Neuronal stem cell (in vitro differentiated cells): ENCODE measurements at regions not wholly inside any gene's neighbourhood (a gene's known extent, or its start where the extent isn't known, plus 50 kb on each side); places are given as distances from the start of the nearest gene placed in this dataset.

ENCODE experiments used
- DNase-seq: peaks from one replicate; pipeline ENCODE4 v3.0.0-alpha.2; 2013; ENCODE audit warnings: low spot score
- H2AFZ ChIP-seq: one replicate; pipeline ENCODE4 v1.6.1; 2013; ENCODE audit warnings: mild to moderate bottlenecking, low read length, inconsistent platforms
- H2AK5ac ChIP-seq: 2 replicates; pipeline ENCODE4 v1.6.1; 2013; ENCODE audit warnings: low read depth, mild to moderate bottlenecking, inconsistent platforms, low read length, moderate library complexity, mixed read lengths
- H2BK120ac ChIP-seq: 2 replicates; pipeline ENCODE4 v1.6.1; 2013; ENCODE audit warnings: low read depth, mild to moderate bottlenecking, inconsistent platforms, low read length, moderate library complexity, mixed read lengths
- H2BK12ac ChIP-seq: one replicate; pipeline ENCODE4 v1.6.1; 2013; ENCODE audit warnings: low read length, inconsistent platforms
- H2BK15ac ChIP-seq: 2 replicates; pipeline ENCODE4 v1.6.1; 2013; ENCODE audit warnings: mild to moderate bottlenecking, low read length, inconsistent platforms, mixed read lengths
- H2BK5ac ChIP-seq: one replicate; pipeline ENCODE4 v1.6.1; 2013; ENCODE audit warnings: inconsistent platforms, mild to moderate bottlenecking, low read length, moderate library complexity
- H3K14ac ChIP-seq: one replicate; pipeline ENCODE4 v1.6.1; 2013; ENCODE audit warnings: low read length, inconsistent platforms
- H3K18ac ChIP-seq: 2 replicates; pipeline ENCODE4 v1.6.1; 2013; ENCODE audit warnings: low read length, inconsistent platforms
- H3K23ac ChIP-seq: 2 replicates; pipeline ENCODE4 v1.6.1; 2013; ENCODE audit warnings: low read depth, mild to moderate bottlenecking, mixed read lengths, low read length, inconsistent platforms; ENCODE audit not compliant: poor library complexity
- H3K27ac ChIP-seq: replicated peaks from 3 replicates; pipeline ENCODE4 v1.5.1; 2013; ENCODE audit warnings: low read length, inconsistent platforms
- H3K27me3 ChIP-seq, 3 experiments: 2 replicates each; pipeline ENCODE4 v1.6.1; 2013; ENCODE audit warnings: low read length in 3 of 3, mild to moderate bottlenecking in 2 of 3, inconsistent platforms in 1 of 3, low read depth in 1 of 3, mixed read lengths in 1 of 3, moderate library complexity in 1 of 3; ENCODE audit not compliant: control insufficient read depth in 3 of 3, insufficient read depth in 3 of 3
- H3K36me3 ChIP-seq, 2 donors: replicated peaks in 1 of 2; 2 replicates each; pipeline ENCODE4 v1.6.1; 2013; ENCODE audit warnings: low read length in 2 of 2; ENCODE audit not compliant: control insufficient read depth in 2 of 2, insufficient read depth in 2 of 2
- H3K4ac ChIP-seq: 2 replicates; pipeline ENCODE4 v1.6.1; 2013; ENCODE audit warnings: inconsistent platforms, mild to moderate bottlenecking, low read length, moderate library complexity
- H3K4me1 ChIP-seq, 2 donors: 1 replicate in 1 of 2; 2 replicates in 1 of 2; pipeline ENCODE4 v1.6.1; 2013; ENCODE audit warnings: low read length in 2 of 2, low read depth in 1 of 2; ENCODE audit not compliant: control insufficient read depth in 2 of 2, insufficient read depth in 1 of 2
- H3K4me2 ChIP-seq: one replicate; pipeline ENCODE4 v1.6.1; 2013; ENCODE audit warnings: mild to moderate bottlenecking, low read length, inconsistent platforms; ENCODE audit not compliant: insufficient read depth, poor library complexity, severe bottlenecking
- H3K4me3 ChIP-seq, 2 donors: 2 replicates each; pipeline ENCODE4 v1.5.1; 2013; ENCODE audit warnings: low read length in 2 of 2, mild to moderate bottlenecking in 2 of 2, inconsistent platforms in 1 of 2, moderate library complexity in 1 of 2
- H3K79me1 ChIP-seq: one replicate; pipeline ENCODE4 v1.6.1; 2013; ENCODE audit warnings: low read depth, mild to moderate bottlenecking, inconsistent platforms, low read length, moderate library complexity
- H3K9ac ChIP-seq: one replicate; pipeline ENCODE4 v1.6.1; 2013; ENCODE audit warnings: mild to moderate bottlenecking, low read depth, low read length, inconsistent platforms; ENCODE audit not compliant: poor library complexity
- H3K9me3 ChIP-seq, 2 donors: replicated peaks in 1 of 2; 2 replicates each; pipeline versions ENCODE3 to v1.6.1; 2013; ENCODE audit warnings: low read length in 2 of 2, mild to moderate bottlenecking in 2 of 2, inconsistent platforms in 1 of 2, low read depth in 1 of 2, mixed read lengths in 1 of 2, moderate library complexity in 1 of 2; ENCODE audit not compliant: control insufficient read depth in 2 of 2, insufficient read depth in 1 of 2
- H4K8ac ChIP-seq: one replicate; pipeline ENCODE4 v1.6.1; 2013; ENCODE audit warnings: low read depth, mild to moderate bottlenecking, inconsistent platforms, low read length, moderate library complexity
- H4K91ac ChIP-seq: one replicate; pipeline ENCODE4 v1.6.1; 2013; ENCODE audit warnings: low read length, low read depth, mild to moderate bottlenecking, inconsistent platforms; ENCODE audit not compliant: poor library complexity
- WGBS, 2 donors: extraction: QIAGEN DNeasy Blood & Tissue Kit; methylation state at CpG; one replicate each; pipeline ENCODE4 v1.1.7; 2013; ENCODE audit warnings: missing lambda C conversion rate in 2 of 2, mixed read lengths in 1 of 2; ENCODE audit not compliant: insufficient read length in 2 of 2, insufficient replicate concordance in 1 of 2; ENCODE audit errors: extremely low coverage in 2 of 2; 5-methylcytosine and 5-hydroxymethylcytosine counted together

DNA sequence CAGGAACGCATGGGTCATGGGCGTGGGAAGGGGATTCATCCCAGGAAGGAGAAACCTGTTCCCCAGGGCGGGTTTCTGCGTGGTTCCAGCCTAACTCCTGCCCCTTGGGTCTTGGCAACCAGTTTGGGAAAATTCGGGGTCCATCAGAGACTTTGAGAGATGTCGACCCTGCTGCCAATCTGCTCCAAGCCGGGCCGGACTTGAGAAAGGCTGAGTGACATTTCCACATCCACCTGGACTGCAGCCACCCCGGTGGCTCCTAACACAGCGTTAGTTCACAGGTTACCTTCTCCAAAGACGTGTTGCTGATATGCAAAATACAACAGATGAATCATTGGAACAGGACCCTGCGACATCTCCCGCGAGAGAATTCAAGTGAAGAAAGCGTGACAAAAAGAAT, 627.2 kb downstream of the IRX1 start:
- peaks cover 0 to 5% of the 10 kb centered on the region in 2 donors for H3K9me3 ChIP-seq
- DNase-seq = no peak
- no peak overlapping the region for H4K8ac ChIP-seq
- H2AK5ac ChIP-seq = peak overlapping the region; percentile 81
- no peak overlapping the region for H2BK12ac ChIP-seq
- H3K27me3 ChIP-seq = peaks cover 0 to 2% (median 0%) of the 10 kb centered on the region in 3 experiments
- WGBS, 2 donors = no CpG with 5 or more reads among the region's 15 CpGs
- no peak overlapping the region for H3K9ac ChIP-seq
- peak overlapping the region; percentile 51 for H2AFZ ChIP-seq
- no peak overlapping the region for H3K27ac ChIP-seq
- no peak overlapping the region for H4K91ac ChIP-seq
- no peaks in the 10 kb centered on the region for H3K36me3 ChIP-seq
- no peaks in the 10 kb centered on the region for H3K79me1 ChIP-seq
- H3K14ac ChIP-seq = no peak overlapping the region
- H3K4ac ChIP-seq = no peak overlapping the region
- H3K4me2 ChIP-seq = no peak overlapping the region
- no peak overlapping the region for H2BK15ac ChIP-seq
- H3K23ac ChIP-seq = no peak overlapping the region
- H3K18ac ChIP-seq = no peak overlapping the region
- no peak overlapping the region for H2BK120ac ChIP-seq
- no peak overlapping the region for H2BK5ac ChIP-seq
- no peak overlapping the region for H3K4me3 ChIP-seq
- no peaks in the 10 kb centered on the region for H3K4me1 ChIP-seq

- no peaks in the 10 kb centered on the region for H3K27me3 ChIP-seq
- no peak overlapping the region for H2BK5ac ChIP-seq
- H4K91ac ChIP-seq = no peak overlapping the region
- no peak overlapping the region for H2AFZ ChIP-seq
- H3K23ac ChIP-seq = no peak overlapping the region
- H3K36me3 ChIP-seq = no peaks in the 10 kb centered on the region
- H3K4me2 ChIP-seq = no peak overlapping the region
- H2BK120ac ChIP-seq = no peak overlapping the region
- H3K4me3 ChIP-seq = no peak overlapping the region
- H3K27ac ChIP-seq = no peak overlapping the region
- no peak overlapping the region for H2AK5ac ChIP-seq
- H4K8ac ChIP-seq = no peak overlapping the region
- H3K9me3 ChIP-seq = no peaks in the 10 kb centered on the region
- no peak for DNase-seq
- H2BK12ac ChIP-seq = no peak overlapping the region
- no peak overlapping the region for H3K14ac ChIP-seq
- H3K4ac ChIP-seq = no peak overlapping the region
- no peak overlapping the region for H2BK15ac ChIP-seq
- peaks cover 7 to 12% of the 10 kb centered on the region in 2 donors for H3K4me1 ChIP-seq
- H3K9ac ChIP-seq = no peak overlapping the region
- WGBS, 2 donors = no CpG with 5 or more reads among the region's 5 CpGs
- no peaks in the 10 kb centered on the region for H3K79me1 ChIP-seq
- H3K18ac ChIP-seq = no peak overlapping the region
Observed at GRCh38 chr5:4225741-4226140, 630.1 kb downstream of the IRX1 start.

GRCh38 chr5:4226565-4226964, 630.9 kb downstream of the IRX1 start:
- Histone ChIP-seq H4K91ac (no peak overlapping the region), H3K79me1 (no peaks in the 10 kb centered on the region), H3K4ac (no peak overlapping the region), H3K9me3 (no peaks in the 10 kb centered on the region), H2AK5ac (no peak overlapping the region), H3K36me3 (no peaks in the 10 kb centered on the region), H4K8ac (no peak overlapping the region), H3K4me1 (peaks cover 12 to 14% of the 10 kb centered on the region in 2 donors), H3K9ac (no peak overlapping the region), H2BK120ac (no peak overlapping the region), H3K18ac (peak overlapping the region; percentile 20), H3K27me3 (no peaks in the 10 kb centered on the region), H3K27ac (no peak overlapping the region), H3K4me2 (no peak overlapping the region), H2BK12ac (no peak overlapping the region), H2BK15ac (no peak overlapping the region), H2AFZ (no peak overlapping the region), H3K4me3 (no peak overlapping the region), H3K23ac (no peak overlapping the region), H3K14ac (no peak overlapping the region), H2BK5ac (no peak overlapping the region)
- no CpG with 5 or more reads among the region's 5 CpGs for WGBS, 2 donors
- no peak for DNase-seq

GRCh38 chr5:4228708-4229107, 633.1 kb downstream of the IRX1 start:
- H2AK5ac ChIP-seq = peak overlapping the region; percentile 3
- no peak overlapping the region for H3K4ac ChIP-seq
- no peaks in the 10 kb centered on the region for H3K27me3 ChIP-seq
- H3K9ac ChIP-seq = no peak overlapping the region
- H4K8ac ChIP-seq = no peak overlapping the region
- no peak overlapping the region for H2AFZ ChIP-seq
- H2BK120ac ChIP-seq = no peak overlapping the region
- H3K4me3 ChIP-seq = no peak overlapping the region
- H3K23ac ChIP-seq = no peak overlapping the region
- H2BK15ac ChIP-seq = no peak overlapping the region
- H3K27ac ChIP-seq = no peak overlapping the region
- H3K14ac ChIP-seq = no peak overlapping the region
- H4K91ac ChIP-seq = no peak overlapping the region
- peaks cover 0 to 5% of the 10 kb centered on the region in 2 donors for H3K9me3 ChIP-seq
- WGBS, 2 donors = no CpG with 5 or more reads among the region's 6 CpGs
- H3K4me2 ChIP-seq = no peak overlapping the region
- no peak overlapping the region for H2BK12ac ChIP-seq
- DNase-seq = no peak
- H3K4me1 ChIP-seq = peaks cover 16 to 17% of the 10 kb centered on the region in 2 donors
- H2BK5ac ChIP-seq = no peak overlapping the region
- H3K36me3 ChIP-seq = no peaks in the 10 kb centered on the region
- H3K79me1 ChIP-seq = no peaks in the 10 kb centered on the region
- H3K18ac ChIP-seq = peak overlapping the region; percentile 48
